DMS153 (cell line): ENCODE measurements at regions not wholly inside any gene's neighbourhood (a gene's known extent, or its start where the extent isn't known, plus 50 kb on each side); places are given as distances from the start of the nearest gene placed in this dataset.

Source experiments
- DNase-seq: peaks from one replicate; lab custom pipeline; 2025; lab: John Stamatoyannopoulos, UW

DNA sequence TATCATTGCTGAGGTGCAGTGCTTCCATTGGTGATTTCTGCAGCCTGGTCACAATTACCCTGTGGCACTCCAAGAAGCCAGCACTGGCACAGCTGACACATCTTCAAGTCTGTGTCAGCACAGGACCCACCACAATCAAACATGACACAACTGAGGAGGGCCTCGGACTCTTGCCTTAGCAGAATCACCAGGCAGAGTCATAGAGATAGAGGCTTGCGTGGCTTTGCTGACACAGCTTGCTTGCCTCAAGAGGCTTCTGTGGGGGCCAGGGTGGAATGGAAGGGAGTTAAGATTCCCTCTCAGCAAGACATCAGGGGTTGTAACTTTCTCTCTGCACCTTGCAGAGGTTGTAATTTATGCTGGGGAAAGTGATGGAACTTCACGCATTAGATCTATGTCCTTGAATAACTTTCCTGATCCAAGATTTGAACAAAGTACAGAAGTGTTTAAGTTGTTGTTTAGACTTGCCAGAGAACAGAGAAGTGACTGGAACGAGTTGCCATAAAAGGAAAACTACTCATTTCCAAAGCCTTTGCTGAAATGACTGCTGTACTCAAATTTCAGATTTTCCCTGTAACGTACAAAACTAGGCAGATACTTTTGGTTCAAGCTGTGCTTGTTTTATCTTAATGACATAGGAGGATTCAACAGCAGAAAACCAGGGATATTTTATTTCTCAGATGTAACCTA is 170.7 kb downstream of the DIPK2A start:
- no peak for DNase-seq

DNA sequence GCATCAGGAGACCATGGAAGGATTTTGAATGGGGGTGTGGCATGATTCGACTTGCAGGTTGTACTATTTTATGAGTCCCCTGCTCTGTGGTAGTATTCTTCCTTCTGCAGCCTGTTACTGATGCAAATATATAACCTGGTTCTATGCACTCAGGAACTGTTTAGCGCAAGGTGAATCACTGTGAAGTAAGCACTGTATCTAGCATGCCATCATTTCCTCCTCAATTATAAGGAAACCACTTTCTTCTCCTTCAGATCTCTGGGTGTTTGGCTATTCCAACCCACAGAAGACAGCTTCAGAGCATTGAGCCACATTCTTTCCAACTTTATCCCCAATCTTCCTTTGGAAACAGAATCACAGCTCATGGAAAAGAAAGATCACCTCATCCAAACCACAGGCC is 176.7 kb downstream of the DIPK2A start:
- no peak for DNase-seq

DNA sequence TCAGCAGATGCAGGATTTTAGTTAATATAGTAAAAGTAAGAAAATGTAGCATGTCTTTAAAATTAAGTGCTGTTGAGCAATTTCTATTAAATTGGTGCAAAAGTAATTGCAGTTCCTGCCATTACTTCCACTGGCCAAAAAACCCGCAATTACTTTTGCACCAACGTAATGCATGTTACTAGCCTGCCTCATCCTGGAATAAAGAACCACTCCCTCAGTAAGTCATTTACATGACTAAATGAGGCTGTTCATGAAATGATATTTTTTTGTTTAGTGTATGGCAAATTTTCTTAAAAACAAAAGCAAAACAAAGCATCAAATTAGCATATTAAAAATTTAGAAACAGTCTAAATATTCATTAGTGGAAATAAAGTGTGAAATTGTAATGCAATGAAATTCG is 180.4 kb downstream of the DIPK2A start:
- no peak for DNase-seq

- no peak for DNase-seq
These were observed 189.0 kb downstream of the DIPK2A start for GRCh38 chr3:144160627-144161026.

DNA sequence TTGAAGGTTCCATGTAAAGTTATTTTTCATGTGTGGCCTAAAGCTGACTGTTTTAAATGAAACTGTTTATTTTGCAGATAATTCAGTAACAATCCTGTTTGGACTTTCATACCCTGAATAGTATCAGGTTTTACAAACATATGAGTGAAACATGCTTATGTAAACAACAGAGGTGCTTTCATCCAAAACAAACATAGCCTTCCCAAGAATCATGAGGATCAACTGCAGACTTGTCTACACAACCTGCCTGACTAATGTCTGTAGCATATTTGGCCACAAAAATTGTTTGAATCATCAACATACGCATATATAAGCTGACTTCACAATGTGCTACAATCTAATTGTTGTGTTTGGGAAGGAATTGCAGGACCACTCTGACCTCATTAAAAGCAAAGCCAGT is 190.4 kb downstream of the DIPK2A start:
- DNase-seq, result peak; percentile 53

DNA sequence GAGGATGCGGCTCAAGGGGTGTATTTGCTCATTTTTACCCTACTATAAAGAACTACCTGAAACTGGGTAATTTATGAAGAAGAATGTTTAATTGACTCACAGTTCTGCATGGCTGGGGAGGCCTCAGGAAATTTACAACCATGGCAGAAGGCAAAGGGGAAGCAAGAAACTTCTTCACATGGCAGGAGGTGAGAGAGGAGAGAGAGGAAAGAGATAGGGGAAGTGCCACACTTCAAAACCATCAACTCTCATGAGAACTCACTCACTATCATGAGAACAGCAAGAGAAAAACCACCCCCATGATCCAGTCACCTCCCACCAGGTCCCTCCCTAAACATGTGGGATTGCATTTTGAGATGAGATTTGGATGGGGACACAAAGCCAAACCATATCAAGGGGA is 192.7 kb downstream of the DIPK2A start:
- DNase-seq, result no peak

DNA sequence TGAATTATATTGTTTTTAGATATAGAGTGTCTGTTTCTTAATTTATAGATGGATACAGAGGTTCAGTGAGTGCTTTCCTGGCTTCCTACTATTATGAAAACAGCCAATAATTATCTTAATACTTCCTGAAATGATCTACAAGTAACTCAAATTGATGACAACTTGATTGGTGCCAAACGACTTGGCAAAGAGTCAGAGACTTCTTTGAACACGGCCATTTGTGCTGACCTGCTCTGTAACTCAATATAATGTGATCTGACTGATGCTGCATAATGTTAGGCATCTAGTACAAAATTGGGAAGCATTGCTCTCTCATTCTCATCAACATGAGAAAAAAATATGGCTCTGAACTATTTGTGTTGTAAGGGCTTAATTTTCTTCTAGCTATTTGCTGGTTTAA is 193.9 kb downstream of the DIPK2A start:
- DNase-seq, result no peak

DNA sequence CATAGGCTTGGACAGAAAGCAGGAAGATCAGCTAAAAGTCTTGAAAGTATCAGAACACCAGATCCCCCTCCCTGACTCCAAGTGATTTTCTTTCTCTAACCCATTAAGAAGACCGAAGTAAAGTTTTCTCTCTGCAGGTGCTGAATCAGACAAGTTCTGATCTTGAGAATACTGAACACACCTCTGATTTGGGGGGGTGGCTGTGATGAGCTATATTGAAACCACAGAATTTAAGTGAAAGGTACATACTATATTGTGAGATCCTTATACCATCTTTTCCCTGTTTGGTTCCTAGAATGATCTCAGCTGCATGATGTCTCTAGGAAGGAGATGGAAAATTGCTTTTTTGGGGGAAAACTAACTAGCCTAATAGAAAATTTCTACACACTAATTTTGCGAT is 196.0 kb downstream of the DIPK2A start:
- DNase-seq, result no peak

DNA sequence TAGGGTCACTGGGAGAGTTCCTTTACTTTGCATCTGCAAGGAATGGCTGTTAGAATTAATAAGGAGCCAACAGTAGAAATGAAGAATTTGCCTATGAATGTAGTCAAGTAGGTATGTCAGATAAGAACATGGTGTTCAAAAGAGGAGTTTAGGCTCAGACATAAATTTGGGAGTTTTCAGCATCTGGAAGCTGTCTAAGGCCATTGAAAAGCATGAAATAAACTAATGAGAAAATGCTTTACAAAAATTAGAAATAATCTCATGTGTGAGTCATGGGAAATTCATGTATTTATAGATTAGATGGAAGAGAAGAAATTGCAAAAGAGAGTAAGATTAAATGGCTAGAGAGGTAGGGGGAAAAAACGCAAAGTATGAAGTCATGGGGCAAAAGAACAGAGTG is 201.9 kb downstream of the DIPK2A start:
- DNase-seq, result no peak

DNA sequence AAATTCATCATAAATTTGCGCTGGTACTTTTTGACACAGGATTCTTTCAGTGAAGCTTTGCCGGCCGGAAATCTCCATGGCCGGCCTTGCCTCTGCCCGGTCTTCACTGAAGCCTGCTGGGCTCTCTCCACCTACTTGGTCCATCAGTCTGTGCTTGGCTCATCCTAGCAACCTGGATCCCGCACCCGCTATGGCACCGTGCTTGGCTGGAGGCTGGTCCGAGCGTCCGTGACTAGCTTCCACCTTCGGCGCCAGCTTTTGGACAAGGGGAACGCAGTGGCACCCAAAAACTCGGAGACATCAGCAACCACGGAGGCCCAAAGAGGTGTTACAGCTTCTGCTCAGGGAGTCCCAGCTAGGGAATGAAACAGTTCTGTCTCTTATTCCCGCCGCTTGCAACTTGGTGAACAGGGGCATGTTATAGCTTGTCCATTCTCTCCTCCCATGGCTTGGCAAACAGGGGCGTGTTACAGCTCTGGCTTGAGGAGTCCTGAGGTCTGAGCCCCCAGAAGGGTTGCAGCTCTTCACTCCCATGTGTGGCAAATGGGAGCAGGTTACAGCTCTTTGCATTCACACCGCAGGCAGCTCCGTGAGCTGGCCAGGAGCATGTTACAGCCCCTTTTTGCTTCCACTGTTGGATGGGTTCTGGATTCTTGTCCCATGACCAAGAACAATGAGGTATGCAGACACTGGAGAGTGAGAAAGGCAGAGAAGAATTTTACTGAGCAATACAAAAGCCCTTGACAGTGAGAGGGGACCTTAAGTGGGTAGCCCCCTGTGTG is 204.2 kb downstream of the DIPK2A start:
- no peak for DNase-seq

- no peak for DNase-seq
These were observed 206.0 kb downstream of the DIPK2A start for GRCh38 chr3:144177649-144178048.

GRCh38 chr3:144178607-144179006 is 207.0 kb downstream of the DIPK2A start:
- no peak for DNase-seq

GRCh38 chr3:144181062-144181461 is 209.4 kb downstream of the DIPK2A start:
- no peak for DNase-seq

- no peak for DNase-seq
These were observed 210.9 kb downstream of the DIPK2A start for GRCh38 chr3:144182501-144182900.

DNA sequence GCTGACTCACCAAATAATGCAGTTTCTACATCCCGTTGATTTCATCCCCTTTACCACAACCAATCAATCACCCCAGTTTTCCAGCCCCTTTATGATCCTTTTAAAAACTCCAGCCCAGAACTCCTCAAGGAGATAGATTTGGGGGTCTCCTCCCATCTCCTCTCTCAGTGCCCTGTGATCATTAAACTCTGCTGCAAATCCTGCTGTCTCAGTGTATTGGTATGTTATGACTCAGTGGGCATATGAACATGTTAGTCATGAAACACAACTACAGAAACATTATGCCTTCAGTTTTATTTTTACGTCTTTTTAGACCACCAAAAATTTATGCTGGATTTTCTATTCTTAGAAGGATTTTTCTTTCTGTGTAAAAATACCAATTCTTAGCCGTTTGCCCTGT is 213.7 kb downstream of the DIPK2A start:
- no peak for DNase-seq

DNA sequence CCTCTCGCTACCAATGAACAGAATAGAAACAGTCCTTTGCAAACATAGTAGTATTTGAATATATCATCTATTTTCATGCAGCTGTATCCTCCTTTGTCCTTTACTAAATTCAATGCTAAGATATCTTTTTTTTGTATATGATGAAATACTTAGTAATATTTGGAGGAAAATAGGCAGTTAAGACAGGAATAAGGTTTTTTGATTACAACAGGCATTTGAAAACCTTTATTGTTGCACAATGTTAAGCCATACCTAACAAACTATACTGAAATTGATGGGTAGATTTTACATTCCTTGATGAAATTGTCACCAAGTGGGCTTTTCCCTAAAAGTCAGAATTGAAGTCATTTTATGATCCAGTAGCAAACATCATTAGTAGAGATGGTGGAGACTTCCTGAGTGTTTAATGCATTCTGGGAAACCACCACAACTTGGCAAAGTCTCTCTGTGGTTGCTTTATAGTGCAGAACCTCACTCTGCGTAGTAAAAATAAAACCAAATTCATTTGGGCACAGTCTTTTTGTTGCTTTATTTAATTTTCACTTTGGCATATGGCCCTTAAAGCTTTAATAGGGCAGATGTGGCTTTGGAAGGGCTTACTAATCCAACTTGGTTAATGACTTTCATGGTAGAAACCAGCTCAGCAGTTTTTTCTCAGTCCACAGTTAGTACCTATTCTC is 216.0 kb downstream of the DIPK2A start:
- peak; percentile 25 for DNase-seq

DNA sequence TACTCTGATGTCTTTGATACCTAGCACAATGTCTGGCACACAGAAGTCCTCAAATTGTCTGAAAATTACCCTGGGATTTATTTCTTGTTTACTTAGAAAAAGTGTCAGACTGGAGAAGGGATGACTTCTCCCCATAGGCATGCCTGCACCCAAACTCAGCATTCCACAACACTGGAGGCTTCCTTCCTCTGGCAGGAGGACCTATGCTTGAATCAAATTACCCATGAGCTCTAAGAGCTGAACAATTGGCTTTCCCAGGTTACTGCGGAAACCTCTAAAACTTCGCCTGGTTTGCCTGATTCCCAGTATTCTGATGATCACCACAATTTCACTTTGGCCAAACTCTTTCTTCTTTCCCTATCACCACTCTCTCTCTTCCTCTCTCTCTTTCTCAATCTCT is 217.4 kb downstream of the DIPK2A start:
- DNase-seq, result no peak

GRCh38 chr3:144197116-144197515 is 225.5 kb downstream of the DIPK2A start:
- DNase-seq, result no peak

DNA sequence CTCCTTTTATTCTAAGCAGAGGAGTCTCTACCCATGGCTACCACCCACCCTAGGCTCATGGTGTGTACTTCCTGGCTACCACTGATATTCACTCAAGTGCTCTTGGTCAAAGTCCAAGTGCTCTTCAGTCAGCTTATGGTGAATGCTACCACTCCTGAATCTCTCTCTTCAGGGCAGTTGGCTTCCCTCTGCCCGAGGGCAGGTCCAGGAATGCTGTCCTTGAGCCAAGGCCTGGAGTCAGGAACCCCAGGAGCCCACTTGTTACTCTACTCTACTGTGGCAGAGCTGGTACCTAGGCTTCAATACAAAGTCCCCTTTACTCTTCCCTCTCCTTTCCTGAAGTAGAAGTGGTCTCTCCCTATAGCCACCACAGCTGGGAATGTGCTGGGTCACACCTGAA is 226.0 kb downstream of the DIPK2A start:
- DNase-seq, result no peak

- no peak for DNase-seq
These were observed 228.4 kb downstream of the DIPK2A start for GRCh38 chr3:144200004-144200403.

- DNase-seq, result no peak
These were observed 228.8 kb downstream of the DIPK2A start for GRCh38 chr3:144200466-144200865.

DNA sequence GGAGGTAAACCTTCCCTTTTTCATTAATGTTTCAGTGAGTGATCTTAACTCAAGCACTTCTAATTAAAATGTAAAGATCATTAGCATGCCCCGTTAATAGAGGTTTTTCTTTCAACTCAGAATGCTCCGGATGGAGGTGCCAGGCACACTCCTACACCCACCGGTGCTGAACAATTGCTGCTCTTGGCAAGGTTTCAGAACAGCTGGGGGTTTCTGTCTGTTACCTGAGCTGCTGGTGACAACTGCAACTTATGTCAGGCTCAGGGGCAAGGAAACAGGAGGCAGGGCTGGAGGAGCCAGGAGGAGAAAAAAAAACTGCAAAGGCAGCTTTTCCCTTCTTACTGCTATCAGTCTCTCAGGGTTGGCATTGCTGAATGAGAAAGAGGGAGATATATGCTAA is 250.1 kb downstream of the DIPK2A start:
- DNase-seq, result peak; percentile 23

- no peak for DNase-seq
These were observed 257.7 kb downstream of the DIPK2A start for GRCh38 chr3:144229330-144229729.
